H1 (cell line): ENCODE measurements at regions not wholly inside any gene's neighbourhood (a gene's known extent, or its start where the extent isn't known, plus 50 kb on each side); places are given as distances from the start of the nearest gene placed in this dataset.

Source experiments
- CTCF ChIA-PET: fragments of 300-600 bp; sonication (Branson Sonifier 250); formaldehyde crosslinking; loops from one replicate; lab custom pipeline; 2021; ENCODE audit not compliant: partially characterized antibody; lab: Charles Lee
- POLR2A ChIA-PET: fragments of 300-600 bp; sonication (Branson Sonifier 250); formaldehyde crosslinking; loops from one replicate; lab custom pipeline; 2021; ENCODE audit warnings: inconsistent platforms; ENCODE audit not compliant: partially characterized antibody; lab: Charles Lee
- DNase-seq, 2 experiments: peaks; one replicate each; pipeline versions ENCODE4 v3.0.0 to v3.0.0-alpha.2; 2010 to 2022; ENCODE audit warnings: low spot score in 2 of 2, low read depth in 1 of 2, mixed read lengths in 1 of 2
- FAIRE-seq: peaks from 2 replicates; lab custom pipeline; 2011; peaks lifted over from hg19 to GRCh38; lab: Jason Lieb, UNC
- H2AFZ ChIP-seq: 2 replicates; pipeline ENCODE4 v1.8.1; 2012; ENCODE audit warnings: low read length, inconsistent platforms
- H2AK5ac ChIP-seq: 2 replicates; pipeline ENCODE4 v1.6.1; 2013; ENCODE audit warnings: low read depth, low read length
- H2BK120ac ChIP-seq: replicated peaks from 2 replicates; pipeline ENCODE3; 2013; ENCODE audit warnings: low read depth, low read length, inconsistent platforms
- H2BK12ac ChIP-seq: 2 replicates; pipeline ENCODE4 v1.6.1; 2013; ENCODE audit warnings: low read depth, low read length
- H2BK15ac ChIP-seq: 2 replicates; pipeline ENCODE4 v1.6.1; 2013; ENCODE audit warnings: low read length
- H2BK20ac ChIP-seq: 2 replicates; pipeline ENCODE4 v1.6.1; 2013; ENCODE audit warnings: low read length
- H2BK5ac ChIP-seq: 2 replicates; pipeline ENCODE4 v1.6.1; 2013; ENCODE audit warnings: low read depth, low read length
- H3K14ac ChIP-seq: 2 replicates; pipeline ENCODE4 v1.6.1; 2013; ENCODE audit warnings: inconsistent platforms; ENCODE audit not compliant: insufficient read length
- H3K18ac ChIP-seq: 2 replicates; pipeline ENCODE4 v1.6.1; 2013; ENCODE audit warnings: low read length; ENCODE audit errors: extremely low read depth
- H3K23ac ChIP-seq: 2 replicates; pipeline ENCODE4 v1.6.1; 2013; ENCODE audit warnings: inconsistent platforms; ENCODE audit not compliant: insufficient read length
- H3K23me2 ChIP-seq: 2 replicates; pipeline ENCODE4 v1.6.1; 2013; ENCODE audit warnings: low read depth, low read length
- H3K27ac ChIP-seq: 2 replicates; pipeline ENCODE4 v1.6.1; 2011; ENCODE audit warnings: low read depth, low read length, inconsistent platforms
- H3K27me3 ChIP-seq, 4 experiments: replicated peaks in 1 of 4; 1 replicate in 1 of 4; 2 replicates in 3 of 4; pipeline versions ENCODE4 v1.6.1 to v1.8.1; 2011 to 2013; ENCODE audit warnings: low read length in 3 of 4, mild to moderate bottlenecking in 3 of 4, inconsistent platforms in 2 of 4, mixed read lengths in 2 of 4, moderate library complexity in 1 of 4; ENCODE audit not compliant: control insufficient read depth in 3 of 4, insufficient read depth in 3 of 4; ENCODE audit errors: extremely low read depth in 1 of 4
- H3K36me3 ChIP-seq, 4 experiments: 2 replicates each; pipeline versions ENCODE4 v1.6.1 to v1.8.1; 2011 to 2013; ENCODE audit warnings: mild to moderate bottlenecking in 4 of 4, low read length in 3 of 4, moderate library complexity in 2 of 4, control low read depth in 1 of 4, inconsistent platforms in 1 of 4; ENCODE audit not compliant: insufficient read depth in 4 of 4, control insufficient read depth in 2 of 4
- H3K4ac ChIP-seq: replicated peaks from 2 replicates; pipeline ENCODE3; 2013; ENCODE audit warnings: low read length, low read depth, mixed read lengths, inconsistent platforms; ENCODE audit not compliant: insufficient read length
- H3K4me1 ChIP-seq, 4 experiments: replicated peaks in 1 of 4; 1 replicate in 1 of 4; 2 replicates in 3 of 4; pipeline versions ENCODE4 v1.6.1 to v1.8.1; 2011 to 2013; ENCODE audit warnings: low read length in 3 of 4, inconsistent platforms in 2 of 4, mixed read lengths in 1 of 4; ENCODE audit not compliant: insufficient read depth in 4 of 4, control insufficient read depth in 3 of 4
- H3K4me2 ChIP-seq, 2 experiments: 2 replicates each; pipeline versions ENCODE4 v1.6.1 to v1.8.1; 2011 to 2013; ENCODE audit warnings: low read depth in 2 of 2, low read length in 2 of 2, control low read depth in 1 of 2, inconsistent platforms in 1 of 2, mild to moderate bottlenecking in 1 of 2; ENCODE audit not compliant: insufficient read depth in 1 of 2
- H3K4me3 ChIP-seq, 4 experiments: fragments of 200-600, 300-600 bp in 1 of 4; sonication (generic), shearing (Covaris generic), sonication (Bioruptor Twin) in 1 of 4; 2 replicates each; pipeline versions ENCODE4 v1.5.1 to v1.8.1; 2011 to 2016; ENCODE audit warnings: low read length in 4 of 4, low read depth in 3 of 4, control low read depth in 2 of 4, inconsistent platforms in 2 of 4, mild to moderate bottlenecking in 2 of 4, mixed read lengths in 1 of 4, moderate library complexity in 1 of 4; ENCODE audit not compliant: insufficient read depth in 2 of 4; ENCODE audit errors: extremely low read depth in 1 of 4
- H3K56ac ChIP-seq: replicated peaks from 2 replicates; pipeline ENCODE3; 2013; ENCODE audit warnings: low read depth, mild to moderate bottlenecking, mixed read lengths, low read length, inconsistent platforms; ENCODE audit not compliant: insufficient read length
- H3K79me1 ChIP-seq: 2 replicates; pipeline ENCODE4 v1.6.1; 2013; ENCODE audit warnings: low read depth, low read length, control low read depth
- H3K79me2 ChIP-seq, 2 experiments: 2 replicates each; pipeline versions ENCODE4 v1.6.1 to v1.8.1; 2012 to 2013; ENCODE audit warnings: low read length in 2 of 2, mild to moderate bottlenecking in 2 of 2, inconsistent platforms in 1 of 2; ENCODE audit not compliant: insufficient read depth in 2 of 2, control insufficient read depth in 1 of 2
- H3K9ac ChIP-seq, 4 experiments: replicated peaks in 1 of 4; 1 replicate in 1 of 4; 2 replicates in 3 of 4; pipeline versions ENCODE4 v1.6.1 to v1.8.1; 2011 to 2013; ENCODE audit warnings: low read depth in 3 of 4, low read length in 3 of 4, control low read depth in 2 of 4, mild to moderate bottlenecking in 2 of 4, moderate library complexity in 2 of 4, inconsistent platforms in 1 of 4; ENCODE audit errors: extremely low read depth in 1 of 4
- H3K9me3 ChIP-seq, 2 experiments: 2 replicates each; pipeline versions ENCODE4 v1.6.1 to v1.8.1; 2012 to 2013; ENCODE audit warnings: mild to moderate bottlenecking in 2 of 2, moderate library complexity in 2 of 2, control low read depth in 1 of 2, inconsistent platforms in 1 of 2, low read depth in 1 of 2, low read length in 1 of 2, mixed read lengths in 1 of 2; ENCODE audit not compliant: insufficient read depth in 2 of 2
- H4K20me1 ChIP-seq, 2 experiments: replicated peaks in 1 of 2; 2 replicates each; pipeline versions ENCODE3 to v1.8.1; 2011 to 2013; ENCODE audit warnings: inconsistent platforms in 2 of 2, low read length in 2 of 2, mild to moderate bottlenecking in 1 of 2; ENCODE audit not compliant: insufficient read depth in 2 of 2, control insufficient read depth in 1 of 2
- H4K5ac ChIP-seq: 2 replicates; pipeline ENCODE4 v1.6.1; 2013; ENCODE audit warnings: low read length, low read depth, mixed read lengths, inconsistent platforms; ENCODE audit not compliant: insufficient read length
- H4K8ac ChIP-seq: 2 replicates; pipeline ENCODE4 v1.8.0; 2013; ENCODE audit warnings: mild to moderate bottlenecking, moderate library complexity, low read length, inconsistent platforms; ENCODE audit not compliant: insufficient read depth; ENCODE audit errors: extremely low read depth
- H4K91ac ChIP-seq: replicated peaks from 2 replicates; pipeline ENCODE3; 2013; ENCODE audit warnings: low read length, mixed read lengths, inconsistent platforms; ENCODE audit not compliant: insufficient read length
- GTF2F1 ChIP-seq: IDR thresholded peaks from 2 replicates; pipeline ENCODE4 v1.6.1; 2012; ENCODE audit warnings: low read depth, low read length, improper control_type of control experiment, borderline replicate concordance
- RXRA ChIP-seq: IDR thresholded peaks from 2 replicates; pipeline ENCODE4 v1.6.1; 2011; ENCODE audit warnings: low read depth, mild to moderate bottlenecking, low read length, moderate library complexity; ENCODE audit not compliant: insufficient read depth
- SP1 ChIP-seq: IDR thresholded peaks from 2 replicates; pipeline ENCODE4 v1.6.1; 2011; ENCODE audit warnings: low read depth, low read length
- WGBS, 2 experiments: shearing (Covaris generic) in 1 of 2; methylation state at CpG; one replicate each; pipeline versions ENCODE4 v1.1.6 to v1.1.7; 2013 to 2015; ENCODE audit warnings: low lambda C conversion rate in 2 of 2, mixed read lengths in 2 of 2, inconsistent platforms in 1 of 2, low coverage in 1 of 2, missing lambda C conversion rate in 1 of 2; ENCODE audit not compliant: insufficient replicate concordance in 2 of 2, insufficient coverage in 1 of 2, insufficient read length in 1 of 2; ENCODE audit errors: extremely low coverage in 1 of 2, missing lambda C conversion rate in 1 of 2; 5-methylcytosine and 5-hydroxymethylcytosine counted together
- TF ChIP-seq, protein P1 (sequence below): IDR thresholded peaks from 2 replicates; pipeline ENCODE4 v1.6.1; 2011; ENCODE audit warnings: low read length, improper control_type of control experiment

DNA sequence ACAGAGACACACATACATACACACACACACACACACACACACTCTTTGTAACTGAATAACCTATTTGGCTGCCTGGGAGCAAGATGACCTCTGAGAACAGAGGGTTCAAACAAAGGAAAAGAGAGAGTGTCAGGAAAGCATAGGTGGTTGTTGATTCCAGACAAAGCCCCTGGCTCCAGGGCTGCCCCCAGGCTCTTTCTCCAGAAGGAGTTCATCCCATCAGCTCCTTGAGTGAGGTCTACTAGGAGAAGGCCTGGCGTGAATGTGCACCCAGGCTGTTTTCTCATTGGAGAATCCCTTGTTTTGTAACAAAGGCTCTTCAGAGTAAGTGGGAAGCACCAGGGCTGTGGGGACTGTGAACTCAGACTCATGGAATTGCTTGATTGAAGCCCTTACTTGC lies 151.9 kb downstream of the EMP1 start:
- Histone ChIP-seq H4K5ac (no peak overlapping the region), H3K4me3 (no peak overlapping the region), H2AK5ac (no peak overlapping the region), H3K79me2 (no peaks in the 10 kb centered on the region), H3K23ac (no peak overlapping the region), H3K36me3 (no peaks in the 10 kb centered on the region), H2BK12ac (no peak overlapping the region), H3K27me3 (no peaks in the 10 kb centered on the region), H3K4me1 (no peaks in the 10 kb centered on the region), H4K8ac (no peak overlapping the region), H2BK15ac (no peak overlapping the region), H3K9me3 (no peaks in the 10 kb centered on the region), H3K14ac (no peak overlapping the region), H2BK120ac (no peak overlapping the region), H2BK5ac (no peak overlapping the region), H3K9ac (no peak overlapping the region), H4K91ac (no peak overlapping the region), H2BK20ac (no peak overlapping the region), H3K18ac (no peak overlapping the region), H3K23me2 (peaks cover 1% of the 10 kb centered on the region; the same call in 1 of the 2 replicates), H2AFZ (no peak overlapping the region), H3K27ac (no peak overlapping the region), H4K20me1 (no peaks in the 10 kb centered on the region), H3K4me2 (no peak overlapping the region), H3K4ac (no peak overlapping the region), H3K56ac (no peak overlapping the region), H3K79me1 (no peaks in the 10 kb centered on the region)
- CTCF ChIA-PET = interaction anchor here (1.3 to 2.1 kb wide), 3 partner anchors 11 to 136 kb away, joined by 4 to 14 read pairs (median 4); no protein-coding TSS in a partner anchor
- 75% methylated on average over 1 of the region's 1 CpG; no CpG with 5 or more reads in 1 of the 2 experiments for WGBS, 2 experiments
- DNase-seq (no peak), FAIRE-seq (no peak)
- POLR2A ChIA-PET = no interaction called here
- TF ChIP-seq GTF2F1 (no peak), SP1 (no peak), RXRA (no peak)
- TF ChIP-seq, protein P1, sequence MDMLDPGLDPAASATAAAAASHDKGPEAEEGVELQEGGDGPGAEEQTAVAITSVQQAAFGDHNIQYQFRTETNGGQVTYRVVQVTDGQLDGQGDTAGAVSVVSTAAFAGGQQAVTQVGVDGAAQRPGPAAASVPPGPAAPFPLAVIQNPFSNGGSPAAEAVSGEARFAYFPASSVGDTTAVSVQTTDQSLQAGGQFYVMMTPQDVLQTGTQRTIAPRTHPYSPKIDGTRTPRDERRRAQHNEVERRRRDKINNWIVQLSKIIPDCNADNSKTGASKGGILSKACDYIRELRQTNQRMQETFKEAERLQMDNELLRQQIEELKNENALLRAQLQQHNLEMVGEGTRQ = no peak
